Type B pancreatic cell (in vitro differentiated cells): ENCODE measurements at regions not wholly inside any gene's neighbourhood (a gene's known extent, or its start where the extent isn't known, plus 50 kb on each side); places are given as distances from the start of the nearest gene placed in this dataset.

Source experiments
- DNase-seq: peaks from one replicate; pipeline ENCODE4 v3.0.0; 2021; ENCODE audit warnings: mixed read lengths; ENCODE audit not compliant: unreplicated experiment; ENCODE audit errors: extremely low spot score
- H3K27ac Mint-ChIP-seq: 2 replicates; pipeline ENCODE4 v1.8.0; 2021; ENCODE audit warnings: mild to moderate bottlenecking, mixed read lengths
- H3K27me3 Mint-ChIP-seq: 2 replicates; pipeline ENCODE4 v1.8.0; 2021; ENCODE audit warnings: mixed read lengths
- H3K36me3 Mint-ChIP-seq: 2 replicates; pipeline ENCODE4 v1.8.0; 2021; ENCODE audit warnings: mixed read lengths
- H3K4me1 Mint-ChIP-seq: one replicate; pipeline ENCODE4 v1.8.0; 2021; ENCODE audit warnings: mixed read lengths; ENCODE audit not compliant: unreplicated experiment
- H3K4me3 Mint-ChIP-seq: 2 replicates; pipeline ENCODE4 v1.8.0; 2021; ENCODE audit warnings: mild to moderate bottlenecking, mixed read lengths
- H3K9me3 Mint-ChIP-seq: 2 replicates; pipeline ENCODE4 v1.8.0; 2021; ENCODE audit warnings: mixed read lengths
- TF ChIP-seq, protein P1 (sequence below): fragments of 200-600 bp; sonication (generic); conservative IDR thresholded peaks from 2 replicates; pipeline ENCODE4 v1.5.0; 2021; ENCODE audit warnings: antibody characterized with exemption, mild to moderate bottlenecking

GRCh38 chr18:24935008-24935407 is 417.0 kb downstream of the ZNF521 start:
- Mint-ChIP-seq H3K4me3 (no peak overlapping the region), H3K36me3 (no peaks in the 10 kb centered on the region), H3K27ac (no peak overlapping the region), H3K4me1 (peaks cover 20% of the 10 kb centered on the region), H3K27me3 (peaks cover 6% of the 10 kb centered on the region), H3K9me3 (peaks cover 3% of the 10 kb centered on the region)
- DNase-seq: no peak
- TF ChIP-seq, protein P1, sequence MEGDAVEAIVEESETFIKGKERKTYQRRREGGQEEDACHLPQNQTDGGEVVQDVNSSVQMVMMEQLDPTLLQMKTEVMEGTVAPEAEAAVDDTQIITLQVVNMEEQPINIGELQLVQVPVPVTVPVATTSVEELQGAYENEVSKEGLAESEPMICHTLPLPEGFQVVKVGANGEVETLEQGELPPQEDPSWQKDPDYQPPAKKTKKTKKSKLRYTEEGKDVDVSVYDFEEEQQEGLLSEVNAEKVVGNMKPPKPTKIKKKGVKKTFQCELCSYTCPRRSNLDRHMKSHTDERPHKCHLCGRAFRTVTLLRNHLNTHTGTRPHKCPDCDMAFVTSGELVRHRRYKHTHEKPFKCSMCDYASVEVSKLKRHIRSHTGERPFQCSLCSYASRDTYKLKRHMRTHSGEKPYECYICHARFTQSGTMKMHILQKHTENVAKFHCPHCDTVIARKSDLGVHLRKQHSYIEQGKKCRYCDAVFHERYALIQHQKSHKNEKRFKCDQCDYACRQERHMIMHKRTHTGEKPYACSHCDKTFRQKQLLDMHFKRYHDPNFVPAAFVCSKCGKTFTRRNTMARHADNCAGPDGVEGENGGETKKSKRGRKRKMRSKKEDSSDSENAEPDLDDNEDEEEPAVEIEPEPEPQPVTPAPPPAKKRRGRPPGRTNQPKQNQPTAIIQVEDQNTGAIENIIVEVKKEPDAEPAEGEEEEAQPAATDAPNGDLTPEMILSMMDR: no peak

DNA sequence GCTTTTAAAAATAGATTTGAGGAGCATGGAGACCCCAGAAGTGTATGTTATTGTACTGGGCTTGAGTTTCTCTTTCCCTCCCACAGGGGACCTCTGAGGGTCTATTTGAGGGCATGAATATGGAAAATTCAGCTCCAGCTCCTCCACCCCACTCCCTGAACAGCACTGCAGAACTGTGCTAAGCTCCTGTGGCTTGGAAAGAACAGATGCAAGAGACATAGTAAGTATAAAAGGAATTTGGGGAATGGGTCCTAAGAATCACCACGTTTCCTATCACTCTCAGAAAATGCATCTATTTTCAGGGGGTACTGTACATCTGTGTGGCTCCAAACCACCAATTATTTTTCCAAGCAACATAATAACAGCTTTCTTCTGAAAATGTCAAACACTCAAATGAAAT is 416.1 kb downstream of the ZNF521 start:
- Mint-ChIP-seq H3K4me3 (no peak overlapping the region), H3K27me3 (peaks cover 4% of the 10 kb centered on the region), H3K27ac (no peak overlapping the region), H3K9me3 (no peaks in the 10 kb centered on the region), H3K4me1 (peaks cover 11% of the 10 kb centered on the region), H3K36me3 (no peaks in the 10 kb centered on the region)
- TF ChIP-seq, protein P1: no peak
- DNase-seq: no peak

DNA sequence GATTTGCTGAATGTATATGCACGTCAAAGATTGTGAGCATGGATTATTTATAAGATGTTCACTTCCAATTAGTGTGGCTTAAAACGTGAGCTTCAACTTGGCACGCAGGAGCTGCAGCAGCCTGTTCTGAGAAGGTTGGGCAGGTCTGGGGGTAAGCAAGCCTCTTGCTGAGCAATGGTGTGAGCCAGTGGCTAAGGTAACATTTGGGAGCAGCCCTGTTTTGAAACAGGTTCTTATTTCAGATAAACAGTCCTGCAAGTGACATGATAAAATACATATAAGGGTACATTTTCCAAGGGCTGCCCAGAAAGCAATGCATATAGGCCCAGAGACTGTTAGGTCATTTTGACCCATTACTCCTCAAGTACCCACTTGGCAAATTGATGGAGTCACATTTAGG is 415.3 kb downstream of the ZNF521 start:
- Mint-ChIP-seq H3K27me3 (peaks cover 4% of the 10 kb centered on the region), H3K36me3 (no peaks in the 10 kb centered on the region), H3K4me3 (no peak overlapping the region), H3K9me3 (no peaks in the 10 kb centered on the region), H3K27ac (no peak overlapping the region), H3K4me1 (peaks cover 8% of the 10 kb centered on the region)
- no peak for DNase-seq
- TF ChIP-seq, protein P1: no peak

DNA sequence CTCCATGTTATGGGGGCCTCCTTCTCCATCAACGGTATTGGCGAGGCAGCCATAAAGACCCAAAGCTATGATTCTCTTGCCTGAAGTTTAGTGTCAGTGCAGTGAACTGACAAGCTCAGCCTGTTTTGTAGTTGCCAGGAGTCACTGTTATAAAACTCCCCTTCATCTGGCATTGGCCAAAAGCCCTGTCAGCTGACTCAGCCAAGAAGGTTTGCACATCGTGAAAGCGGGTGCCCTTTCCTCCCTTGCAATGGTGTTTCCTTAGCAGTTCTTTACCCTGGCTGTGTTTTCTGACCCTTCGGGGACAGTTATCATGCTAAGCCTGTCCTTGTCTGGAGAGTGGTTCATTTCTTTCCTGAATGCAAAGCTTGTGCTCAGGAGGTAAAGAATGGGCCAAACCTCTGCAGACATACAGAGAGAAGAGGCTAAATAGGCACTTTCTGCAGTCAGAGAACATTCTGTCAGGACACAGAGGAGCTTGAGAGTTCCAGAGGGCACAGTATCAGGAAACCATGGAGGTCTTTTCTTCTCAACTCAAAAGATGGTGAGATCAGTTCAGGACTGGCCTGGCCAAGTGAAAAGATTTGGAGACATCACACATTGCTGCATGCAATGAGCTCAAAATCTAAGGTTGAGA is 414.2 kb downstream of the ZNF521 start:
- DNase-seq: no peak
- Mint-ChIP-seq H3K27ac (no peak overlapping the region), H3K27me3 (peaks cover 4% of the 10 kb centered on the region), H3K4me1 (peaks cover 8% of the 10 kb centered on the region), H3K36me3 (no peaks in the 10 kb centered on the region), H3K9me3 (no peaks in the 10 kb centered on the region), H3K4me3 (no peak overlapping the region)
- TF ChIP-seq, protein P1: no peak

GRCh38 chr18:24940416-24940815 is 411.6 kb downstream of the ZNF521 start:
- no peak overlapping the region for H3K4me3 Mint-ChIP-seq
- no peaks in the 10 kb centered on the region for H3K36me3 Mint-ChIP-seq
- DNase-seq: no peak
- H3K9me3 Mint-ChIP-seq: no peaks in the 10 kb centered on the region
- H3K4me1 Mint-ChIP-seq: peaks cover 8% of the 10 kb centered on the region
- H3K27ac Mint-ChIP-seq: no peak overlapping the region
- TF ChIP-seq, protein P1: no peak
- peaks cover 4% of the 10 kb centered on the region for H3K27me3 Mint-ChIP-seq
